ENCODE measurements at regions not wholly inside any gene's neighbourhood (a gene's known extent, or its start where the extent isn't known, plus 50 kb on each side); places are given as distances from the start of the nearest gene placed in this dataset.

- in situ Hi-C loops (cut with MboI; ENCODE audit: low pct_unique_long_range_greater_than_20kb, low sequenced_read_pairs) = no loop called here
- peak; percentile 69 for DNase-seq
Observed at GRCh38 chr21:29228306-29228705, 70.4 kb upstream of the BACH1 start.

DNA sequence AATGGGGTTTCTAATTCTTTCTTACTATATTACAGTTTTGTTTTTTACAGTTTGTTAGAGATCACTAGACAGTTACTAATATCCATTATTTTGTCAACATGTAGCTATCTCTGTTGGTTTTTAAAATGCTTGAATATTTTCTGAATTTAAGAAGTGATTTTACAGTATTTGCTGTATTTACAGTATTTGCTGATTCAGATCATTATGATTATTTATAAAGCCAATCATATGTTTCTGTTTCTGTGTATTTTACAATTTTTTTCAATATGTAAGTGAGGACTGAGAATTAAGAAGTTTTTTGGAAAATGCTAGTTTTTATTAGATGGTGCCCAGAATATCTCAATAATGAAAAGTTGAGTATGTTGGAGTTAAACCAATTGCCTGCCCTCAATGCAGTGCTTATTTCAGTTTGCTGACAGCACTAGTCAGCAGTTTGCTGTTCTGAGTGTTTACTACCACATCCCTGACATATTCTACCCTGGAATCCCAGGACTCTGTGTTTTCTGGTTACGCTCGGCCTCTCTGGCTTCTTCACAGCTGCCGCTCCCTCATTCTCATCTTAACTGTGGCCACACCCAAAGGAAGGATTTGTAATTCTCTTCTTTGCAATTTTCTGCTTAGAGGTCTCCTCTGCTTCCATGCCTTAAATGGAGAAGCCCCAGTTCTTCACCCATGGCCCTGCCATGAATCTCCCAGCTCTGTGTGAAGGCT, 68.0 kb upstream of the BACH1 start:
- no peak for DNase-seq
- in situ Hi-C loops (cut with MboI; ENCODE audit: low pct_unique_long_range_greater_than_20kb, low sequenced_read_pairs) = no loop called here

DNA sequence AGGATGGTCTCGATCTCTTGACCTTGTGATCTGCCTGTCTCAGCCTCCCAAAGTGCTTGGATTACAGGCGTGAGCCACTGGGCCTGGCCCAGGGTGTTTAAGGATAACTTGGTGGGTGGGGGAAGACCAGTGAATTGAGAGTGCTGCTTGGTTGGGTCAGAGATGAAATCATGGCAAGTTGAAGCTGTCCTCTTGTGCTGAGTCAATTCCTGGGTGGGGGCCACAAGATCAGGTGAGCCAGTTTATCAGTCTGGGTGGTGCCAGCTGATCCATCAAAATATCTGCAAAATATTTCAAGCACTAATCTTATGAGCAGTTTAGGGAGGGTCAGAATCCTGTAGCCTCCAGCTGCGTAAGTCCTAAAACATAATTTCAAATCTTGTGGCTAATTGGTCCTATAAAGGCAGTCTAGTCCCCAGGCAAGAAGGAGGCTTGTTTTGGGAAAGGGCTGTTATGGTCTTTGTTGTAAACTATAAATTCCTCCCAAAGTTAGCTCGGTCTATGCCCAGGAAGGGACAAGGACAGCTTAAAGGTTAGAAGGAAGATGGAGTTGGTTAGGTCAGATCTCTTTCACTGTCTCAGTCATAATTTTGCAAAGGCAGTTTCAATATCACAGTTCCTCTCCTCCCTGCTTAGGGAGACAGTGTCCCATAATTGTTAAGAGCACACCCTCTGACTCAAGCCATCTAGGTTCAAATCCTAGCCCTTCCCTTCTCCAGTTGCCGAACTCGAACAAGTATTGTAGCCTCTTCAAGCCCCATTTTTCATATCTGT, 66.8 kb upstream of the BACH1 start:
- in situ Hi-C loops (cut with MboI; ENCODE audit: low pct_unique_long_range_greater_than_20kb, low sequenced_read_pairs) = no loop called here
- DNase-seq = no peak

GRCh38 chr21:29232530-29233255, 66.0 kb upstream of the BACH1 start:
- DNase-seq = no peak
- in situ Hi-C loops (cut with MboI; ENCODE audit: low pct_unique_long_range_greater_than_20kb, low sequenced_read_pairs) = no loop called here

- in situ Hi-C loops (cut with MboI; ENCODE audit: low pct_unique_long_range_greater_than_20kb, low sequenced_read_pairs) = no loop called here
- peak; percentile 64 for DNase-seq
Observed at GRCh38 chr21:29233256-29233546, 65.5 kb upstream of the BACH1 start.

DNA sequence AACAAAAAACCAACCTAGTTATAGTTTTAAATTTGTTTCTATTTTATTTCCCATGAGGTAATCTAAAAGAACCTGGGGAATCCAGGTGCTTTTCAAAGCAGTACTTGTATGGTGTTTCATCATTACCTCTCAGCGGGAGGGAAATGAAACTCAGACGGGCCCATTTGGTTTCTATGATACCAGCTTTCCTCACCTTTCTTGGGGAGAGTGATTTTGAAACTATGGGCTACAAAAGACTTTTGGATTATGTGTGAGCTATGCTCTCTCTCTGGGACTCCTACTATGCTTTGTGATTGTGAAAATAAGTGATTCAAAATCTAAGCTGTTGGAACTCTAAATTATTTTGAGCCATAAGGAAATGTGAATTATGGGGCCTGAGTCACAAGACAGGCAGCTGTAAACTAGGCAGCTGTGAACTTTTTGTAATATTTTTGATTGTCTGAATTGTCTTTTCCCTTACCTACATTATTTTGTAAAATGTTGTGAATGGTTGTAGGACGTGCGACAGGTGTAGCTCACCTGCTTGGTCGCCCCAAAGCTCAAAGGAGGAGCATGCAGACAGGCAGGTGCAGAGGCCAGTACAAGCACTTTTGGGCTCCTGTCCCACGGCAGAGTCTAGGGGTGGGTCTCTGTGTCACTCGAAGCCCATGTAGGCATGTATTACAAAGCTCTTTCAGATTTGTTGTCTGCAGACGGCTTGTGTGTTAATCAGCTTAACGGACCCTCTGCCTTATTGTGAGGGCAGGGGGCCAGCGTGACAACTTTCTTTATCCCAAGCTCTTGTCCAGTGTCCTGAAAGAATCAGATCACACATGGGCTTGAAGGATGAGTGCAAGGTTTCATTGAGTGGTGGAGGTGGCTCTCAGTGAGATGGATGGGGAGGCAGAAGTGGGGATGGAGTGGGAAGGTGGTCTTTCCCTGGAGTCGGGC, 64.8 kb upstream of the BACH1 start:
- in situ Hi-C loops (cut with MboI; ENCODE audit: low pct_unique_long_range_greater_than_20kb, low sequenced_read_pairs) = no loop called here
- no peak for DNase-seq

GRCh38 chr21:29235714-29236197, 63.0 kb upstream of the BACH1 start:
- no peak for DNase-seq
- in situ Hi-C loops (cut with MboI; ENCODE audit: low pct_unique_long_range_greater_than_20kb, low sequenced_read_pairs) = no loop called here

DNA sequence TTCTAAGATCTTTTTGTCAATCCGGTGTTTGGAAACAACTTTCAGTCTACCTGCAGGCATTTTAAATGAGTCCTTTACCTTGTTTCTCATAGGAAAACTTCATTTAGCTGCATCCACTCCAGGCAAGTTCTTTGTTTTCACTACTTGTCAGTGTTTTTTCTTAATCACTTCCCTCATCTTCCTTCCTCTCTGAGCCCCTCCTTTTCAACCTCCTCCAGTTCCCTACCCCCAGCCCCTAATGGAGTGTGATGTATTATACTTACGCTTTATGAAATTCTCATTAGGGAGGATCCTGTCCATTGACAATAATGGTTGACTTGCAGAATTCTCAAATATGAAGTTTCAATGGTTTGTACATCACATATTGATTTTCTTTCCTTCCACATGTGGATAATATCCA, 62.5 kb upstream of the BACH1 start:
- DNase-seq = peak; percentile 27
- in situ Hi-C loops (cut with MboI; ENCODE audit: low pct_unique_long_range_greater_than_20kb, low sequenced_read_pairs) = no loop called here

DNA sequence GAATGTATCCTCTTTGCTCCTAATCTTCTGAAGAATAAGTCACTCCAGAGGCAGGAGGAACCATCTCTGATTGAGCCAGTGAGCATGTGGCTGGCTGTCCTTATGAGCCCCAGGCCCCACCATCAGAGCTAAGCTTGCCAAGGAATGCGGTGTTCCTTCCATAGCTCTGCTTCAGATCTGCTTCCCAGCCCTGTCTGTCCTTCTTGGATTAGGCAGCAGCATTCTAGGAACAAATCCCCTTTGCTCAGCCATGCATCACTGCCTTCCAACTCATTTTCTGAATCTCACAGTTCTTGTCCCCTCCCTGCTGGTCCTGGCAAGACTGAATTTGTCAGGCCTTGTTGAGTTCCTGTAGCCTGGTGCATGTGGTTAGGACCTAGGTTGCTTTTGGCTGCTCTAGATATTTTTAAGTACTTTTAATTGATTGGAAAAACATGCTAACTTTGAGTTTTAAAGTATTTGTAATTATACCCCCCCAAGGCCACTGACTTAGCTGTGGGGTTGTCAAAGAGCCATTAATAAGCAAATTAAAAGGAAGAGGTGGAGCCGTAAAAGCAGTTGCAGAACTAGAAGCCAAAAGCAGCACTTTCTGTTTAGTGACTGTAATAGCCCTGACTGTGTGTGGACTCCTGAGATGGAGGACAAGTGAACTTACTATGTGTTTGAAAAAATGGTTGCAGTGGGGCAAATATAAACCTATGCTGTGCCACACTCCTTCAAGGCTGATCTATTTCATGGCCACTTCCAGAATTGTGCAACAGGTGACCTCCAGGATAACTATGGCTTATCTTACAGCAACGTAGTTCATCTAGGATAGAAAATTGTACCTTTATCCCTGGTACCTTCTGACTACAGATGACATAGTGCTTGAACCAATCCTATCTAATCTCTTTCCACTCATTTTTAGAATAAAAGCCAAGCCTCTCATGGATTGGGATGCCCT, 61.3 kb upstream of the BACH1 start:
- in situ Hi-C loops (cut with MboI; ENCODE audit: low pct_unique_long_range_greater_than_20kb, low sequenced_read_pairs) = no loop called here
- DNase-seq = no peak

DNA sequence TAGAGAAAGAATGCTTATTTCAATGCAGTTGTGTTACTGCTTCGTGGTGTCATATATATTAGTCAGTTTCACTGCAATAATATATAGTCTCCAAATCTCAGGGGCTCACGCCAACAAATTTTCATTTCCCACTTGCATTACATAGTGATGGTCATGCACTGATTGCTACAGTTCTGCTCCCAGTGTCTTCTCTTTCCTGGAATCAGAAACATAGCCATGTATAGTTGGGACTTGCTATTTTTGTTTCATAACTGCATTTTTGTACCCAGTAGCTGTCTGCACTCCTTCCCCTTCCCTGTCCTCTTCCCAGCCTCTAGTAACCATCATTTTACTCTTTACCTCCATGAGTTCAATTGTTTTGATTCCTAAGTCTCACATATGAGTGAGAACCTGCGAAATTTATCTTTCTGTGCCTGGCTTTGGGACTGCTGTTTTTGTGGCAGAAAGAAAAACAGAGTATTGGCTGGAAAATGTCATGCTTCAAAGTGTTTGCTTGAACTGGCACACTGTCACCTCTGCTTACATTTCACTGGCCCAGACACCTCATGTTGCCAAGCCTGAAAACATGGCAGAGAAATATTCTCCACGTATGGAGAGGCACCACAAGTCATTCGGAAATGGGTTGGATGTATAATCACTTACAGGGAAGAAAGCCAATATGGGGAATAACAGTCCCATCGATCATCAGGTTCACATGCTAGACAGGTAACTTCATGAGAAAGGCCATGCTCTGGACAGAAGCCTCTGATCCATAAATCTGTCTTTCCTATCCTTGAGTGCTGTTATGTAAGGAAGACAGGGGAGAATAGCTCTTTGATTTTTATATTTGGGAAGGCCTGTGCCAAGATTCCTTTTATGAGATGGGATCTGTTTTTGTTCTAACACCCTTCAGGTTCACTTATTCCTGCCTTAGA, 60.4 kb upstream of the BACH1 start:
- in situ Hi-C loops (cut with MboI; ENCODE audit: low pct_unique_long_range_greater_than_20kb, low sequenced_read_pairs) = no loop called here
- no peak for DNase-seq

- peak; percentile 69 for DNase-seq
- in situ Hi-C loops (cut with MboI; ENCODE audit: low pct_unique_long_range_greater_than_20kb, low sequenced_read_pairs) = no loop called here
Observed at GRCh38 chr21:29238967-29239290, 59.8 kb upstream of the BACH1 start.

DNA sequence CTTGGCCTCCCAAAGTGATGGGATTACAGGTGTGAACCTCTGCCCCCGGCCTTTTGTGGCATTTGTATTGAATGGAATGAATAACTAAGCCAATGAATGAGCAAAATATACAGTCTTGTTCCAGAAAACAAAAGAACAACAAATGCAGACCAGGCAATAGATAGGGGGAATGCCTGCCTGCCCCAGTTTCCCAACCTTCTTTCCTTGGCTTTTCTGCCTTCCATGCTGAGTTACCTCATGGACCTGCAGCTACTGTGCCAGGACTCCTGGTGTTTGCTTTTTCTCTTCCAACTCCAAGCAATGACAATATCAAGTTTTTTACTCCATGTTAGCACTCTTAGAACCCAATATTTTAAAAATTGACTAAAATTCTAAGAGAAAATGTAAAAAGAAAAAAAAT, 58.6 kb upstream of the BACH1 start:
- in situ Hi-C loops (cut with MboI; ENCODE audit: low pct_unique_long_range_greater_than_20kb, low sequenced_read_pairs) = no loop called here
- DNase-seq = no peak

- in situ Hi-C loops (cut with MboI; ENCODE audit: low pct_unique_long_range_greater_than_20kb, low sequenced_read_pairs) = no loop called here
- no peak for DNase-seq
Observed at GRCh38 chr21:29242201-29242600, 56.5 kb upstream of the BACH1 start.

- no peak for DNase-seq
- in situ Hi-C loops (cut with MboI; ENCODE audit: low pct_unique_long_range_greater_than_20kb, low sequenced_read_pairs) = no loop called here
Observed at GRCh38 chr21:29243188-29243587, 55.5 kb upstream of the BACH1 start.

DNA sequence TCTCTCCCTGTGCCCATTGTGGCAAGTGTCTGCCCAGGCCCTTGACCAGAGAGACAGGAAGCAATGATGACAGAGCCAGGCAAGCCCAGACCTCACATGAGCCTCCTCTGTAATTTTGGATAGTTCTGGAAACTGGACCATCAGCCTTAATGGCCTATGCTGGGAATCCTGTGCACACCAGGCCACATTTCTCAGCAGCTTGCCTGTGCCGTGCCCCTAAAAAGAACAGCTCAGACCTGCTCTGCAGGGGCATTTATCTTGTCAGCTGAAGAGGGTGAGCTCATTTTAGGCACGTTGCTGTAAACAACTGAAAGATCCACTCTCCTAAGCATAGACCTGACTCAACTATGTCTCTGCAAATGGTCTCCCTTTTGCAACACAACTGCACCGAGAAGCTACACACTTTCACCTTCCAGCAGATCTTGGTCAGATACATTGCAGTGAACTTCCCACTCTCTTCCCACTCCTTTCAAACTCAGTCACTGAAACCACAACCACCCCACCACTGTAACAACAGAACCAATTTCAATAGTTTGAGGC, 53.5 kb upstream of the BACH1 start:
- DNase-seq = no peak
- in situ Hi-C loops (cut with MboI; ENCODE audit: low pct_unique_long_range_greater_than_20kb, low sequenced_read_pairs) = no loop called here

- DNase-seq = no peak
- in situ Hi-C loops (cut with MboI; ENCODE audit: low pct_unique_long_range_greater_than_20kb, low sequenced_read_pairs) = no loop called here
Observed at GRCh38 chr21:29245863-29246262, 52.9 kb upstream of the BACH1 start.

DNA sequence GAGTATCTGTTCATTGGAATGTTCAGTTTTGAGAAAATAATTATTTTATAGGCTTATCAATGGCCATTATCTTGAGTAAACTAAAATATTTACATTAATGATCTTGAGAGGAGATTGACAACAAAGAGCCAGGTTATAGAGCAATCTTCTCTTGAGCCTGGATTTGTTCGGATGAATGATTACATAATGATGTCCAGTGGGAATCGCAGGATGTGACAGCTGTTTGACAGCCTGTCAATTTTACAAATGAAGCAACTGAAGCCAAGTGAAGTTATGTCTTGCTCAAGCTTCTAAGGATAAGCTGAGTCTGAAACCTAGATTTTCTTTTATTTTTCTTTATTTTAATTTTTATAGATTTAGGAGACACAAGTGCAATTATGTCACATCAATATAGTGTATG, 52.1 kb upstream of the BACH1 start:
- no peak for DNase-seq
- in situ Hi-C loops (cut with MboI; ENCODE audit: low pct_unique_long_range_greater_than_20kb, low sequenced_read_pairs) = no loop called here
